Vagina (tissue), 2 donors: ENCODE measurements at regions not wholly inside any gene's neighbourhood (a gene's known extent, or its start where the extent isn't known, plus 50 kb on each side); places are given as distances from the start of the nearest gene placed in this dataset.

ENCODE experiments used
- DNase-seq, 2 donors: peaks; one replicate each; pipeline ENCODE4 v3.0.0-alpha.2; 2017; ENCODE audit errors: extremely low spot score in 2 of 2
- H3K27ac ChIP-seq: fragments of 200-600 bp; sonication (generic); one replicate; pipeline ENCODE4 v1.5.1; 2019
- H3K27me3 ChIP-seq: fragments of 200-600 bp; sonication (generic); one replicate; pipeline ENCODE4 v1.5.1; 2019
- H3K36me3 ChIP-seq, 2 donors: fragments of 200-600 bp; sonication (generic); one replicate each; pipeline ENCODE4 v1.5.1; 2017 to 2019
- H3K4me1 ChIP-seq: fragments of 200-600 bp; sonication (generic); one replicate; pipeline ENCODE4 v1.5.1; 2019
- H3K4me3 ChIP-seq, 2 donors: fragments of 200-600 bp; sonication (generic); 1 replicate in 1 of 2; 2 replicates in 1 of 2; pipeline ENCODE4 v1.5.1; 2016 to 2019
- H3K9me3 ChIP-seq: fragments of 200-600 bp; sonication (generic); one replicate; pipeline ENCODE4 v1.5.1; 2019
- POLR2A ChIP-seq, 2 donors: fragments of 450-650 bp; IDR thresholded peaks; one replicate each; pipeline ENCODE4 v1.6.1; 2017; ENCODE audit warnings: antibody characterized with exemption in 2 of 2, mild to moderate bottlenecking in 2 of 2, moderate library complexity in 2 of 2
- POLR2AphosphoS5 ChIP-seq, 2 donors: sonication (generic); formaldehyde crosslinking; IDR thresholded peaks; one replicate each; pipeline ENCODE4 v1.9.0; 2017; ENCODE audit warnings: antibody characterized with exemption in 2 of 2, mild to moderate bottlenecking in 2 of 2, low read depth in 1 of 2; ENCODE audit not compliant: insufficient read depth in 1 of 2
- intact Hi-C: fragments of 100-400 bp; cut with DNase I; formaldehyde crosslinking; loops from one replicate; pipeline ENCODE4 v1.15.1; 2023
- TF ChIP-seq, protein P1 (sequence below), 3 experiments: fragments of 450-650 bp in 2 of 3; fragments of 200-600 bp in 1 of 3; sonication (generic) in 1 of 3; IDR thresholded peaks; one replicate each; pipeline ENCODE4 v1.5.1; 2017 to 2019; ENCODE audit warnings: antibody characterized with exemption in 3 of 3, mild to moderate bottlenecking in 2 of 3, moderate library complexity in 2 of 3

- TF ChIP-seq, protein P1, sequence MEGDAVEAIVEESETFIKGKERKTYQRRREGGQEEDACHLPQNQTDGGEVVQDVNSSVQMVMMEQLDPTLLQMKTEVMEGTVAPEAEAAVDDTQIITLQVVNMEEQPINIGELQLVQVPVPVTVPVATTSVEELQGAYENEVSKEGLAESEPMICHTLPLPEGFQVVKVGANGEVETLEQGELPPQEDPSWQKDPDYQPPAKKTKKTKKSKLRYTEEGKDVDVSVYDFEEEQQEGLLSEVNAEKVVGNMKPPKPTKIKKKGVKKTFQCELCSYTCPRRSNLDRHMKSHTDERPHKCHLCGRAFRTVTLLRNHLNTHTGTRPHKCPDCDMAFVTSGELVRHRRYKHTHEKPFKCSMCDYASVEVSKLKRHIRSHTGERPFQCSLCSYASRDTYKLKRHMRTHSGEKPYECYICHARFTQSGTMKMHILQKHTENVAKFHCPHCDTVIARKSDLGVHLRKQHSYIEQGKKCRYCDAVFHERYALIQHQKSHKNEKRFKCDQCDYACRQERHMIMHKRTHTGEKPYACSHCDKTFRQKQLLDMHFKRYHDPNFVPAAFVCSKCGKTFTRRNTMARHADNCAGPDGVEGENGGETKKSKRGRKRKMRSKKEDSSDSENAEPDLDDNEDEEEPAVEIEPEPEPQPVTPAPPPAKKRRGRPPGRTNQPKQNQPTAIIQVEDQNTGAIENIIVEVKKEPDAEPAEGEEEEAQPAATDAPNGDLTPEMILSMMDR (IDR thresholded peaks at IDR 0.05) = no peak
- TF ChIP-seq POLR2AphosphoS5 (IDR thresholded peaks at IDR 0.05; ENCODE audit: insufficient read depth in 1 of 2, low read depth in 1 of 2) (no peak), POLR2A (IDR thresholded peaks at IDR 0.05) (no peak)
- DNase-seq = no peak
- peak overlapping the region; percentile 22 to 35 for H3K4me3 ChIP-seq
- peak overlapping the region; percentile 96 for H3K27ac ChIP-seq
- H3K4me1 ChIP-seq = peaks cover 57% of the 10 kb centered on the region
- H3K9me3 ChIP-seq = no peaks in the 10 kb centered on the region
- intact Hi-C loops = no loop called here
- H3K27me3 ChIP-seq = no peaks in the 10 kb centered on the region
- H3K36me3 ChIP-seq = no peaks in the 10 kb centered on the region
These were observed 219.1 kb downstream of the C9orf50 start for GRCh38 chr9:129401623-129402370.

DNA sequence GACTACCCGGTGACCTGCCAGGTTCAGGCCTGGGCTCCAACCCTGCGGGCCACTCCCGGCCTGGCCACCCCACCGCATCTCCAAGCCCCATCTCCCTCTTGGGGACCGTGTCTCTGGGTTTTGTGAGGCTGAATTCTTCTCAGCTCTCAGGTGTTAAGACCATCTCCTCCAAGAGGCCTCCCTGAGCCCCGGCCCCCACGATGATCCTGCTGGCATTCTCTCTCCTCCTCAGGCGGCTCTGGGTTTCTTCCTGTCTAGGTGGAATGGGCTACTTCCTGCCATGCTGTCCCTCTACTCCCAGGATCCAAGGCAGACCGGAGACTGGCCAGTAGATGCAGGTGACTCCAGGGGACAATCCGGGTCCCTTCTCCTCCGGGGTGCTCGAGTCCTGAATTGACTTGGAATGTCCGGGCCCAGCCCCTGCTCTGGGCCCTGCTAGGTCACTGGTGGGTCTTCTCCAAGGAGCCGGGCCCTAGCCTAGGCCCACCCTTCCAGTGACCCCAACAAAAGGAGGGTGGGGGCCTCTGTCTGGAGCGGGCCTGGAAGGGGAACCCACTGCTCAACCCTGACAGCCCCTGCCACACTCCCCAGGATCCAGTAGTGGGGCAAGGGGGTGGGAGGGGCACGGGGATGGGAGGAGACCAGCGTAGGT, 219.8 kb downstream of the C9orf50 start:
- H3K27ac ChIP-seq = peak overlapping the region; percentile 96
- H3K4me1 ChIP-seq = peaks cover 50% of the 10 kb centered on the region
- no peak overlapping the region for H3K4me3 ChIP-seq
- H3K9me3 ChIP-seq = no peaks in the 10 kb centered on the region
- TF ChIP-seq, protein P1 (IDR thresholded peaks at IDR 0.05) = no peak
- no peak for TF ChIP-seq POLR2AphosphoS5 (IDR thresholded peaks at IDR 0.05; ENCODE audit: insufficient read depth in 1 of 2, low read depth in 1 of 2)
- no peak for TF ChIP-seq POLR2A (IDR thresholded peaks at IDR 0.05)
- intact Hi-C loops = no loop called here
- no peaks in the 10 kb centered on the region for H3K27me3 ChIP-seq
- DNase-seq = no peak
- H3K36me3 ChIP-seq = no peaks in the 10 kb centered on the region

GRCh38 chr9:129400001-129400970, 220.6 kb downstream of the C9orf50 start:
- DNase-seq = no peak
- H3K36me3 ChIP-seq = no peaks in the 10 kb centered on the region
- no peaks in the 10 kb centered on the region for H3K27me3 ChIP-seq
- TF ChIP-seq, protein P1 (IDR thresholded peaks at IDR 0.05) = no peak
- TF ChIP-seq POLR2A (IDR thresholded peaks at IDR 0.05) = no peak
- no peak for TF ChIP-seq POLR2AphosphoS5 (IDR thresholded peaks at IDR 0.05; ENCODE audit: insufficient read depth in 1 of 2, low read depth in 1 of 2)
- no peak overlapping the region for H3K4me3 ChIP-seq
- intact Hi-C loops = no loop called here
- H3K9me3 ChIP-seq = no peaks in the 10 kb centered on the region
- peak overlapping the region; percentile 96 for H3K27ac ChIP-seq
- H3K4me1 ChIP-seq = peaks cover 43% of the 10 kb centered on the region

DNA sequence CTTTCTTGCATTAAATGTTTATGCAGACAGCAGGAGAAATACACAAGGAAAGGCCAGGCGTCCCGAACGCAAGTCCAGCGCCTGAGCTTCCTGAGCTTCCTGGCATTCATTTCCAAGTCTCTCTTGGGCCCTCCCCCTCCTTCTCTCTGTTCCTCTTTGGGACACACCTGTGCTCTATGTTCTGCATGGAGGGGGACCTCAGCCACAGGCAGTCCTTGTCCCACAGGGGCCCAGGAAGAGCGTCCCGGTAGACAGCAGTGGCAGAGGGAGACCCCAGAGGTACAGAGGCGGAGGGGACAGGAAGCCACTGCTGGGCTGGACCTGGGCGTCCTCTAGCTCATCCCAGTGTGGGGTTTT, 221.3 kb downstream of the C9orf50 start:
- no peak for DNase-seq
- Histone ChIP-seq H3K27me3 (no peaks in the 10 kb centered on the region), H3K9me3 (no peaks in the 10 kb centered on the region), H3K4me3 (no peak overlapping the region), H3K27ac (no peak overlapping the region), H3K4me1 (peaks cover 37% of the 10 kb centered on the region), H3K36me3 (no peaks in the 10 kb centered on the region)
- intact Hi-C loops = no loop called here
- TF ChIP-seq POLR2AphosphoS5 (IDR thresholded peaks at IDR 0.05; ENCODE audit: insufficient read depth in 1 of 2, low read depth in 1 of 2) (no peak), POLR2A (IDR thresholded peaks at IDR 0.05) (no peak)
- TF ChIP-seq, protein P1 (IDR thresholded peaks at IDR 0.05) = no peak
